K562 (cell line): ENCODE measurements at regions not wholly inside any gene's neighbourhood (a gene's known extent, or its start where the extent isn't known, plus 50 kb on each side); places are given as distances from the start of the nearest gene placed in this dataset.

Experiments used
- ATAC-seq: fragments of 200-7000 bp; cut with Tn5 transposase; 3 replicates; pipeline ENCODE4 v1.9.1; 2020; ENCODE audit warnings: moderate library complexity
- BruUV-seq: library from RNA; stranded (reverse); fragments of 400-500 nt; replicated peaks from 2 replicates; lab custom pipeline; 2021; lab: Mats Ljungman, UMichigan
- CTCF ChIA-PET: fragments of 300-600 bp; formaldehyde crosslinking; extraction: SDS; loops from one replicate; lab custom pipeline; 2021; ENCODE audit warnings: low intra/inter-chr PET ratio; lab: Yijun Ruan, JAX
- POLR2A ChIA-PET: fragments of 300-600, 350-650 bp; sonication (Branson Sonifier 250); formaldehyde crosslinking; extraction: SDS; loops from one replicate; lab custom pipeline; 2021; ENCODE audit warnings: antibody characterized with exemption, inconsistent platforms; lab: Yijun Ruan, JAX
- DNase-seq, 4 experiments: peaks; one replicate each; pipeline versions ENCODE4 v3.0.0 to v3.0.0-alpha.2; 2011 to 2018; ENCODE audit warnings: low spot score in 3 of 4, mixed read lengths in 3 of 4; ENCODE audit errors: extremely low read depth in 1 of 4
- FAIRE-seq: peaks from 2 replicates; lab custom pipeline; 2011; peaks lifted over from hg19 to GRCh38; lab: Jason Lieb, UNC
- H2AFZ ChIP-seq: 2 replicates; pipeline ENCODE4 v1.6.0; 2011; ENCODE audit warnings: low read depth, low read length, control low read depth, inconsistent platforms
- H3K27ac ChIP-seq: fragments of 200-600 bp; 3 replicates; pipeline ENCODE4 v1.8.0; 2011; ENCODE audit warnings: low read depth, mild to moderate bottlenecking, control low read depth, inconsistent platforms, low read length, moderate library complexity, mixed read lengths; ENCODE audit errors: extremely low read depth
- H3K27me3 ChIP-seq, 2 experiments: fragments of 300-600 bp in 1 of 2; 2 replicates in 1 of 2; 3 replicates in 1 of 2; pipeline versions ENCODE4 v1.6.0 to v1.8.0; 2011; ENCODE audit warnings: inconsistent platforms in 2 of 2, low read length in 2 of 2, mild to moderate bottlenecking in 1 of 2, mixed read lengths in 1 of 2, moderate library complexity in 1 of 2; ENCODE audit not compliant: control insufficient read depth in 2 of 2, insufficient read depth in 2 of 2
- H3K36me3 ChIP-seq: fragments of 300-600 bp; 3 replicates; pipeline ENCODE4 v1.8.0; 2011; ENCODE audit warnings: mild to moderate bottlenecking, low read length, inconsistent platforms; ENCODE audit not compliant: control insufficient read depth, insufficient read depth
- H3K4me1 ChIP-seq, 2 experiments: fragments of 200-600 bp in 1 of 2; replicated peaks in 1 of 2; 2 replicates in 1 of 2; 3 replicates in 1 of 2; pipeline versions ENCODE4 v1.5.1 to v1.8.0; 2011; ENCODE audit warnings: inconsistent platforms in 2 of 2, low read length in 2 of 2, mild to moderate bottlenecking in 1 of 2, mixed read lengths in 1 of 2, moderate library complexity in 1 of 2; ENCODE audit not compliant: control insufficient read depth in 2 of 2, insufficient read depth in 2 of 2
- H3K4me2 ChIP-seq: 2 replicates; pipeline ENCODE4 v1.6.1; 2011; ENCODE audit warnings: low read length, control low read depth, inconsistent platforms, mixed read lengths; ENCODE audit not compliant: insufficient read depth
- H3K4me3 ChIP-seq: fragments of 200-600 bp; sonication (generic), shearing (Covaris generic); 2 replicates; pipeline ENCODE4 v1.5.1; 2016; ENCODE audit warnings: control low read depth, inconsistent platforms
- H3K79me2 ChIP-seq: fragments of 200-600 bp; 3 replicates; pipeline ENCODE4 v1.8.0; 2011; ENCODE audit warnings: low read length, inconsistent platforms; ENCODE audit not compliant: control insufficient read depth, insufficient read depth
- H3K9ac ChIP-seq, 2 experiments: 2 replicates each; pipeline versions ENCODE4 v1.6.0 to v1.6.1; 2011; ENCODE audit warnings: low read depth in 2 of 2, low read length in 2 of 2, control low read depth in 1 of 2, inconsistent platforms in 1 of 2, mild to moderate bottlenecking in 1 of 2, mixed read lengths in 1 of 2; ENCODE audit not compliant: insufficient read depth in 1 of 2
- H3K9me1 ChIP-seq: one replicate; pipeline ENCODE4 v1.6.0; 2011; ENCODE audit warnings: inconsistent platforms, mild to moderate bottlenecking, low read length, moderate library complexity; ENCODE audit not compliant: control insufficient read depth, insufficient read depth
- H3K9me3 ChIP-seq: replicated peaks from 2 replicates; pipeline ENCODE4 v1.5.1; 2011; ENCODE audit warnings: low read depth, low read length, inconsistent platforms; ENCODE audit not compliant: control insufficient read depth, insufficient read depth
- H4K20me1 ChIP-seq: replicated peaks from 2 replicates; pipeline ENCODE4 v1.6.1; 2011; ENCODE audit warnings: low read length, inconsistent platforms, mixed read lengths; ENCODE audit not compliant: control insufficient read depth, insufficient read depth
- COPS2 ChIP-seq: fragments of 450-650 bp; conservative IDR thresholded peaks from 2 replicates; pipeline ENCODE4 v1.6.1; 2016; ENCODE audit warnings: mild to moderate bottlenecking, moderate library complexity
- HOXB6 ChIP-seq: fragments of 250-450 bp; sonication (Bioruptor Pico); IDR thresholded peaks from 2 replicates; pipeline ENCODE4 v1.5.1; 2022; ENCODE audit warnings: mild to moderate bottlenecking, borderline replicate concordance
- PML ChIP-seq: IDR thresholded peaks from 2 replicates; pipeline ENCODE4 v1.6.1; 2012; ENCODE audit warnings: low read length, inconsistent platforms
- SNAPC5 ChIP-seq: fragments of 250-450 bp; sonication (Bioruptor Pico); IDR thresholded peaks from 2 replicates; pipeline ENCODE4 v1.8.0; 2021; ENCODE audit warnings: moderate library complexity, mild to moderate bottlenecking, inconsistent platforms
- SREBF2 ChIP-seq: sonication (generic); formaldehyde crosslinking; IDR thresholded peaks from 2 replicates; pipeline ENCODE4 v1.4.0; 2020; ENCODE audit warnings: mild to moderate bottlenecking, missing genetic modification reagents
- TAF9B ChIP-seq: fragments of 450-650 bp; IDR thresholded peaks from 2 replicates; pipeline ENCODE4 v1.6.1; 2018; ENCODE audit warnings: mild to moderate bottlenecking; ENCODE audit not compliant: partially characterized antibody
- TFE3 ChIP-seq: fragments of 450-650 bp; formaldehyde crosslinking; IDR thresholded peaks from 2 replicates; pipeline ENCODE4 v1.4.0; 2020; ENCODE audit warnings: mild to moderate bottlenecking, mixed read lengths
- WGBS: fragments of 100-300 bp; shearing (Covaris generic); methylation state at CpG from one replicate; pipeline ENCODE4 v1.1.6; 2016; ENCODE audit warnings: low coverage, mixed read lengths; ENCODE audit not compliant: insufficient coverage; ENCODE audit errors: missing lambda C conversion rate; 5-methylcytosine and 5-hydroxymethylcytosine counted together
- in situ Hi-C: fragments of 300-500 bp; cut with MboI; formaldehyde crosslinking; loops from 4 replicates; pipeline ENCODE4 v1.15.0; 2018; ENCODE audit warnings: inconsistent platforms, mixed read lengths
- intact Hi-C: fragments of 100-400 bp; cut with micrococcal nuclease; formaldehyde crosslinking; loops from 2 replicates; pipeline ENCODE4 v1.14.2; 2022

- no peak for TF ChIP-seq COPS2
- peak; percentile 73 for TF ChIP-seq TFE3 (CRISPR knock-in tag)
Measured at GRCh38 chr13:83167203-83167602, 715.1 kb downstream of the SLITRK1 start.

GRCh38 chr13:83166550-83166949, 715.7 kb downstream of the SLITRK1 start:
- CTCF ChIA-PET, result no interaction called here
- Histone ChIP-seq H3K4me2 (no peak overlapping the region), H3K27ac (no peak overlapping the region), H3K36me3 (no peaks in the 10 kb centered on the region), H3K4me1 (no peaks in the 10 kb centered on the region), H4K20me1 (no peaks in the 10 kb centered on the region), H3K27me3 (no peaks in the 10 kb centered on the region), H3K79me2 (no peaks in the 10 kb centered on the region), H3K9me3 (no peaks in the 10 kb centered on the region), H3K9ac (no peak overlapping the region), H3K9me1 (no peaks in the 10 kb centered on the region), H2AFZ (no peak overlapping the region), H3K4me3 (no peak overlapping the region)
- in situ Hi-C loops, result no loop called here
- intact Hi-C loops, result no loop called here
- no TSS peak for BruUV-seq
- POLR2A ChIA-PET, result no interaction called here
- FAIRE-seq (no peak), DNase-seq (no peak), ATAC-seq (no peak)
- no peak for TF ChIP-seq PML
- TF ChIP-seq SREBF2 (CRISPR knock-in tag), result no peak
- TF ChIP-seq HOXB6 (CRISPR knock-in tag), result no peak
- TF ChIP-seq TAF9B, result no peak
- no peak for TF ChIP-seq SNAPC5 (CRISPR knock-in tag)

More at GRCh38 chr13:83167203-83167602, 715.1 kb downstream of the SLITRK1 start:
- BruUV-seq, result no TSS peak
- WGBS, result 0% methylated on average over 2 of the region's 3 CpGs
- H3K4me2 ChIP-seq, result no peak overlapping the region
- H3K36me3 ChIP-seq, result no peaks in the 10 kb centered on the region
- no peak for DNase-seq
- intact Hi-C loops (no loop called here), in situ Hi-C loops (no loop called here)
- H4K20me1 ChIP-seq, result no peaks in the 10 kb centered on the region
- no peaks in the 10 kb centered on the region for H3K79me2 ChIP-seq
- no peak overlapping the region for H3K9ac ChIP-seq
- no peaks in the 10 kb centered on the region for H3K9me3 ChIP-seq
- no peak overlapping the region for H3K4me3 ChIP-seq
- POLR2A ChIA-PET, result no interaction called here
- FAIRE-seq, result no peak
- H3K9me1 ChIP-seq, result no peaks in the 10 kb centered on the region
- H3K27me3 ChIP-seq, result no peaks in the 10 kb centered on the region
- no peak for ATAC-seq
- no peaks in the 10 kb centered on the region for H3K4me1 ChIP-seq
- no peak overlapping the region for H3K27ac ChIP-seq
- CTCF ChIA-PET, result no interaction called here
- H2AFZ ChIP-seq, result no peak overlapping the region
